Muscle layer of colon (tissue), 2 donors: ENCODE measurements at regions not wholly inside any gene's neighbourhood (a gene's known extent, or its start where the extent isn't known, plus 50 kb on each side); places are given as distances from the start of the nearest gene placed in this dataset.

Experiments used
- H3K27ac ChIP-seq: one replicate; pipeline ENCODE4 v1.7.0; 2013; ENCODE audit warnings: low read depth, mild to moderate bottlenecking, low read length, moderate library complexity
- H3K27me3 ChIP-seq, 2 donors: one replicate each; pipeline ENCODE4 v1.7.0; 2013; ENCODE audit warnings: low read length in 2 of 2, mild to moderate bottlenecking in 2 of 2; ENCODE audit not compliant: insufficient read depth in 2 of 2, control insufficient read depth in 1 of 2
- H3K36me3 ChIP-seq: one replicate; pipeline ENCODE4 v1.7.0; 2013; ENCODE audit warnings: mild to moderate bottlenecking, low read length; ENCODE audit not compliant: insufficient read depth
- H3K4me1 ChIP-seq: one replicate; pipeline ENCODE4 v1.7.0; 2013; ENCODE audit warnings: mild to moderate bottlenecking, low read length; ENCODE audit not compliant: insufficient read depth
- H3K4me3 ChIP-seq, 2 donors: one replicate each; pipeline ENCODE4 v1.7.0; 2013; ENCODE audit warnings: low read length in 2 of 2, low read depth in 1 of 2, mild to moderate bottlenecking in 1 of 2, moderate library complexity in 1 of 2
- H3K9ac ChIP-seq: one replicate; pipeline ENCODE4 v1.7.0; 2013; ENCODE audit warnings: low read length
- H3K9me3 ChIP-seq: one replicate; pipeline ENCODE4 v1.7.0; 2013; ENCODE audit warnings: mild to moderate bottlenecking, low read length
- donor health status: abdominal sarcoma.
- donor health status: Adenocarcinoma of cecum.

- Histone ChIP-seq H3K9ac (no peak overlapping the region), H3K9me3 (no peaks in the 10 kb centered on the region), H3K4me3 (no peak overlapping the region), H3K36me3 (no peaks in the 10 kb centered on the region), H3K27me3 (no peaks in the 10 kb centered on the region), H3K4me1 (peaks cover 6% of the 10 kb centered on the region), H3K27ac (no peak overlapping the region)
Measured at GRCh38 chr12:90021795-90022440, 313.3 kb upstream of the ATP2B1 start.

GRCh38 chr12:90020881-90021280, 312.2 kb upstream of the ATP2B1 start:
- Histone ChIP-seq H3K27ac (no peak overlapping the region), H3K36me3 (no peaks in the 10 kb centered on the region), H3K4me3 (no peak overlapping the region), H3K9ac (no peak overlapping the region), H3K9me3 (no peaks in the 10 kb centered on the region), H3K4me1 (peaks cover 6% of the 10 kb centered on the region), H3K27me3 (no peaks in the 10 kb centered on the region)

- H3K9me3 ChIP-seq: no peaks in the 10 kb centered on the region
- no peaks in the 10 kb centered on the region for H3K36me3 ChIP-seq
- H3K9ac ChIP-seq: no peak overlapping the region
- H3K27ac ChIP-seq: no peak overlapping the region
- no peaks in the 10 kb centered on the region for H3K27me3 ChIP-seq
- no peak overlapping the region for H3K4me3 ChIP-seq
- peaks cover 6% of the 10 kb centered on the region for H3K4me1 ChIP-seq
Measured at GRCh38 chr12:90020436-90020835, 311.8 kb upstream of the ATP2B1 start.

- H3K9me3 ChIP-seq: no peaks in the 10 kb centered on the region
- H3K27me3 ChIP-seq: no peaks in the 10 kb centered on the region
- no peak overlapping the region for H3K9ac ChIP-seq
- no peaks in the 10 kb centered on the region for H3K36me3 ChIP-seq
- no peak overlapping the region for H3K4me3 ChIP-seq
- peaks cover 7% of the 10 kb centered on the region for H3K4me1 ChIP-seq
- H3K27ac ChIP-seq: no peak overlapping the region
Measured at GRCh38 chr12:90020014-90020413, 311.4 kb upstream of the ATP2B1 start.

- Histone ChIP-seq H3K27me3 (no peaks in the 10 kb centered on the region), H3K36me3 (no peaks in the 10 kb centered on the region), H3K4me3 (no peak overlapping the region), H3K9ac (no peak overlapping the region), H3K9me3 (no peaks in the 10 kb centered on the region), H3K4me1 (peaks cover 6% of the 10 kb centered on the region), H3K27ac (no peak overlapping the region)
Measured at GRCh38 chr12:90017316-90017715, 308.7 kb upstream of the ATP2B1 start.

GRCh38 chr12:90015228-90015627, 306.6 kb upstream of the ATP2B1 start:
- Histone ChIP-seq H3K27me3 (no peaks in the 10 kb centered on the region), H3K27ac (no peak overlapping the region)

GRCh38 chr12:90013409-90013808, 304.8 kb upstream of the ATP2B1 start:
- no peak overlapping the region for H3K27ac ChIP-seq

More at GRCh38 chr12:90015228-90015627, 306.6 kb upstream of the ATP2B1 start:
- Histone ChIP-seq H3K9ac (no peak overlapping the region), H3K4me3 (no peak overlapping the region), H3K9me3 (no peaks in the 10 kb centered on the region), H3K36me3 (no peaks in the 10 kb centered on the region), H3K4me1 (peaks cover 6% of the 10 kb centered on the region)

GRCh38 chr12:90010089-90010488, 301.5 kb upstream of the ATP2B1 start:
- no peak overlapping the region for H3K27ac ChIP-seq
- no peaks in the 10 kb centered on the region for H3K36me3 ChIP-seq
- no peak overlapping the region for H3K9ac ChIP-seq
- no peaks in the 10 kb centered on the region for H3K9me3 ChIP-seq
- peaks cover 6% of the 10 kb centered on the region for H3K4me1 ChIP-seq
- H3K27me3 ChIP-seq: no peaks in the 10 kb centered on the region
- H3K4me3 ChIP-seq: no peak overlapping the region

More at GRCh38 chr12:90013409-90013808, 304.8 kb upstream of the ATP2B1 start:
- Histone ChIP-seq H3K36me3 (no peaks in the 10 kb centered on the region), H3K4me1 (peaks cover 6% of the 10 kb centered on the region), H3K9ac (no peak overlapping the region), H3K27me3 (no peaks in the 10 kb centered on the region), H3K9me3 (no peaks in the 10 kb centered on the region), H3K4me3 (no peak overlapping the region)

GRCh38 chr12:90008277-90008676, 299.6 kb upstream of the ATP2B1 start:
- no peaks in the 10 kb centered on the region for H3K27me3 ChIP-seq
- no peak overlapping the region for H3K9ac ChIP-seq
- H3K4me1 ChIP-seq: peaks cover 8% of the 10 kb centered on the region
- no peaks in the 10 kb centered on the region for H3K9me3 ChIP-seq
- H3K36me3 ChIP-seq: no peaks in the 10 kb centered on the region
- H3K4me3 ChIP-seq: no peak overlapping the region
- no peak overlapping the region for H3K27ac ChIP-seq

GRCh38 chr12:90004319-90005074, 295.9 kb upstream of the ATP2B1 start:
- Histone ChIP-seq H3K4me3 (no peak overlapping the region), H3K27ac (no peak overlapping the region), H3K9ac (no peak overlapping the region), H3K4me1 (peaks cover 17% of the 10 kb centered on the region), H3K27me3 (no peaks in the 10 kb centered on the region), H3K36me3 (no peaks in the 10 kb centered on the region), H3K9me3 (no peaks in the 10 kb centered on the region)

- Histone ChIP-seq H3K9me3 (no peaks in the 10 kb centered on the region), H3K36me3 (no peaks in the 10 kb centered on the region), H3K4me1 (peaks cover 17% of the 10 kb centered on the region), H3K27me3 (no peaks in the 10 kb centered on the region), H3K27ac (no peak overlapping the region), H3K4me3 (no peak overlapping the region), H3K9ac (no peak overlapping the region)
Measured at GRCh38 chr12:90003688-90004087, 295.1 kb upstream of the ATP2B1 start.

GRCh38 chr12:90000721-90001120, 292.1 kb upstream of the ATP2B1 start:
- peaks cover 17% of the 10 kb centered on the region for H3K4me1 ChIP-seq
- H3K9me3 ChIP-seq: no peaks in the 10 kb centered on the region
- H3K27ac ChIP-seq: no peak overlapping the region
- no peaks in the 10 kb centered on the region for H3K27me3 ChIP-seq
- no peaks in the 10 kb centered on the region for H3K36me3 ChIP-seq
- H3K9ac ChIP-seq: no peak overlapping the region
- no peak overlapping the region for H3K4me3 ChIP-seq
